CD8-positive, alpha-beta memory T cell (primary cell): ENCODE measurements at regions not wholly inside any gene's neighbourhood (a gene's known extent, or its start where the extent isn't known, plus 50 kb on each side); places are given as distances from the start of the nearest gene placed in this dataset.
A peak's percentile ranks its signal among the peaks of the same experiment; 100 is the strongest.

ENCODE experiments used
- CTCF ChIA-PET: fragments of 350-600 bp; sonication (Branson Sonifier 250); formaldehyde crosslinking; loops from one replicate; lab custom pipeline; 2021; ENCODE audit warnings: antibody characterized with exemption; lab: Charles Lee
- POLR2A ChIA-PET: fragments of 350-600 bp; sonication (Branson Sonifier 250); formaldehyde crosslinking; loops from one replicate; lab custom pipeline; 2021; ENCODE audit warnings: antibody characterized with exemption; lab: Charles Lee
- DNase-seq, 5 donors: peaks; one replicate each; pipeline versions ENCODE4 v3.0.0 to v3.0.0-alpha.2; 2020 to 2022; ENCODE audit warnings: mixed read lengths in 1 of 5
- H3K27ac ChIP-seq: one replicate; pipeline ENCODE4 v1.7.0; 2013; ENCODE audit warnings: low read depth, mild to moderate bottlenecking, low read length, moderate library complexity
- H3K27me3 ChIP-seq: 2 replicates; pipeline ENCODE4 v1.7.0; 2013; ENCODE audit warnings: low read length, mild to moderate bottlenecking; ENCODE audit not compliant: insufficient read depth, poor library complexity, severe bottlenecking
- H3K36me3 ChIP-seq: 2 replicates; pipeline ENCODE4 v1.7.0; 2013; ENCODE audit warnings: mild to moderate bottlenecking, low read length, moderate library complexity; ENCODE audit not compliant: insufficient read depth
- H3K4me1 ChIP-seq: 2 replicates; pipeline ENCODE4 v1.7.0; 2013; ENCODE audit warnings: mild to moderate bottlenecking, low read length, moderate library complexity; ENCODE audit not compliant: insufficient read depth
- H3K4me3 ChIP-seq: 2 replicates; pipeline ENCODE4 v1.7.0; 2013; ENCODE audit warnings: mild to moderate bottlenecking, low read length
- H3K9me3 ChIP-seq: 2 replicates; pipeline ENCODE4 v1.7.0; 2013; ENCODE audit warnings: mild to moderate bottlenecking, low read length
- H3K27ac Mint-ChIP-seq, 8 donors: one replicate each; pipeline ENCODE4 v1.8.0; 2020 to 2021; ENCODE audit warnings: mixed read lengths in 8 of 8, mild to moderate bottlenecking in 6 of 8, inconsistent platforms in 3 of 8, moderate library complexity in 3 of 8
- H3K27me3 Mint-ChIP-seq, 2 donors: one replicate each; pipeline ENCODE4 v1.8.0; 2020 to 2021; ENCODE audit warnings: mixed read lengths in 2 of 2, mild to moderate bottlenecking in 1 of 2, moderate library complexity in 1 of 2
- H3K36me3 Mint-ChIP-seq, 3 donors: one replicate each; pipeline ENCODE4 v1.8.0; 2020 to 2021; ENCODE audit warnings: mixed read lengths in 3 of 3, inconsistent platforms in 1 of 3, mild to moderate bottlenecking in 1 of 3
- H3K4me1 Mint-ChIP-seq, 3 donors: one replicate each; pipeline ENCODE4 v1.8.0; 2020 to 2021; ENCODE audit warnings: mixed read lengths in 3 of 3, inconsistent platforms in 1 of 3, mild to moderate bottlenecking in 1 of 3
- H3K4me3 Mint-ChIP-seq, 7 donors: one replicate each; pipeline ENCODE4 v1.8.0; 2020 to 2021; ENCODE audit warnings: mixed read lengths in 7 of 7, mild to moderate bottlenecking in 6 of 7, moderate library complexity in 4 of 7, inconsistent platforms in 2 of 7
- H3K9me3 Mint-ChIP-seq, 5 donors: one replicate each; pipeline ENCODE4 v1.8.0; 2020 to 2022; ENCODE audit warnings: mixed read lengths in 5 of 5, mild to moderate bottlenecking in 3 of 5, moderate library complexity in 2 of 5, inconsistent platforms in 1 of 5

DNA sequence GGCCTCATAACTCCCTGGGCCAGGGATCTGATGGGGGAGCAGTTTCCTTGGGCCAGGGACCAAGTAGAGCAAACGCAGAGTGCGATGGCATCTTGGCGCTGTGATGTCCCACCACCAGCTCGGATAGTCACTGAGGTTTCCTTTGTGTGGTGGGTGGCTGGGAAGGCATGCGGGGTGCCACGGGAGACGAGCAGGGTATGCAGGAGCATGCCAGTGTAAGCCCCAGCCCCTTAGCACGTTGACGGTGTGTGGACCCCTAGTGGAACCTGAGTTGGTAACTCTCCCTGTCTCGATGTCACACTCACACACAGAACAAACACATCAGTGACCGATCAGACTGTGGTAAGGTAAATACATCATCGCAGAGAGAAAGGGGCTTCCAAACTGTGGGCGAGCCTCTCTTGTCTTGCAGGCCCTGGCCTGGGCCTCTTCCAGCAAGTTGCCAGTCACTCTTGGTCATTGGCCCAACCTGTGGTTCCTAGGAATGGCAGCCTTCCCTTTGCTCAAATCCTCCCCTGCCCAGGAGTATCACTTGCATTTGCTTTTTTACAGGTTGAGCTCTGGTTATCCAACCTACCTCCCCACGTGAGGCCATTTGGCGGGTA lies 231.6 kb upstream of the GPR26 start:
- Mint-ChIP-seq H3K4me3 (no peak overlapping the region), H3K4me1 (no peaks in the 10 kb centered on the region), H3K36me3 (peaks cover 0 to 2% (median 0%) of the 10 kb centered on the region in 3 donors), H3K27ac (no peak overlapping the region), H3K9me3 (peaks cover 0 to 4% (median 0%) of the 10 kb centered on the region in 5 donors), H3K27me3 (peaks cover 5 to 14% of the 10 kb centered on the region in 2 donors)
- ChIA-PET POLR2A (no interaction called here), CTCF (interaction anchor here (1.1 kb wide), 1 partner anchor 13 kb away, joined by 3 read pairs; no protein-coding TSS in a partner anchor)
- Histone ChIP-seq H3K36me3 (no peaks in the 10 kb centered on the region), H3K27ac (no peak overlapping the region), H3K4me3 (no peak overlapping the region), H3K4me1 (no peaks in the 10 kb centered on the region), H3K9me3 (no peaks in the 10 kb centered on the region), H3K27me3 (no peaks in the 10 kb centered on the region)
- no peak for DNase-seq

DNA sequence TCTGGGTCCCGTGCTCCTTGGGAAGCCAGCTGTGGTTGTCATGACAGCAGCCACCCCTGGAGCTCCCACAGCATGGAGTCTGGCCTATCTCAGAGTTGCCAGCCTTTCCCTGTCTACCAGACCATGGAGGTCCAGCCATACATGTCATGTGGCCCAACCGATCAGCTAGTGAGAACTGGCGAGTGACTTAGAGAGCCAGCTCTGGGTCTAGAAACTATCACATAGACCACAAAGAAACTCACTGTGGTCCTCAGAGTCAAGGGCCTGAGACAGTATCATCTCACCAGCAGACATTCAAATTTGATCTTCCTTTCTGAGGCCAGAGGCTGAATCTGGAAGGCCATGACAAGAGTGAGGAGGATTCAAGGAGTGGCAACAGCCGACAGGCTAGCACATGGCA lies 223.3 kb upstream of the GPR26 start:
- H3K27ac ChIP-seq: no peak overlapping the region
- no peak overlapping the region for H3K4me3 ChIP-seq
- Mint-ChIP-seq H3K27ac (no peak overlapping the region), H3K27me3 (peaks cover 2 to 15% of the 10 kb centered on the region in 2 donors), H3K4me3 (no peak overlapping the region), H3K4me1 (no peaks in the 10 kb centered on the region), H3K36me3 (no peaks in the 10 kb centered on the region), H3K9me3 (no peaks in the 10 kb centered on the region)
- ChIA-PET CTCF (interaction anchor here (1.0 kb wide), 1 partner anchor 403 kb away, joined by 3 read pairs; no protein-coding TSS in a partner anchor), POLR2A (no interaction called here)
- H3K4me1 ChIP-seq: no peaks in the 10 kb centered on the region
- no peaks in the 10 kb centered on the region for H3K36me3 ChIP-seq
- DNase-seq: no peak
- no peaks in the 10 kb centered on the region for H3K27me3 ChIP-seq
- no peaks in the 10 kb centered on the region for H3K9me3 ChIP-seq

DNA sequence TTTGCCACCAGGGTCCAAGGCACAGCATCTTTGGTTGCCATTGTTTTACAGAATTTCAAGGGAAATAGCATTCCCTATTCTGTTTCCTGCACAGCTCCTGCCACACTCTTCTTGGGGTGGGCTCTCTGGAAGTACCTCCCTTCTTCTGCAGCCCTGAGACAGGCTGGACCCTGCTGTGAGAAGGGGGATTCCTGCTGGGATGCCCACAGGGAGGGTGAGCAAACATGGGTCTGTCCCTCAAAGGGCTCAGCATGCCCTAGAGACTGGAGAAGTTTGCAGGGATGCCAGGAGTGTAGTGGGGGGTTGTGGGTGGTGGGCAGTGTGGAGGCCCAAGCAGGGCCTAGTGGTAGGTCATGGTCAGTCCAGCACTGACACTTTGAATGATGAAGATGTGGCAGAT lies 222.2 kb upstream of the GPR26 start:
- Histone ChIP-seq H3K4me3 (no peak overlapping the region), H3K9me3 (no peaks in the 10 kb centered on the region), H3K27me3 (no peaks in the 10 kb centered on the region), H3K4me1 (no peaks in the 10 kb centered on the region), H3K27ac (no peak overlapping the region), H3K36me3 (no peaks in the 10 kb centered on the region)
- H3K27ac Mint-ChIP-seq: no peak overlapping the region
- no peaks in the 10 kb centered on the region for H3K36me3 Mint-ChIP-seq
- ChIA-PET POLR2A (no interaction called here), CTCF (no interaction called here)
- no peak overlapping the region for H3K4me3 Mint-ChIP-seq
- H3K27me3 Mint-ChIP-seq: peaks cover 2 to 12% of the 10 kb centered on the region in 2 donors
- DNase-seq: no peak
- H3K9me3 Mint-ChIP-seq: no peaks in the 10 kb centered on the region
- H3K4me1 Mint-ChIP-seq: no peaks in the 10 kb centered on the region

DNA sequence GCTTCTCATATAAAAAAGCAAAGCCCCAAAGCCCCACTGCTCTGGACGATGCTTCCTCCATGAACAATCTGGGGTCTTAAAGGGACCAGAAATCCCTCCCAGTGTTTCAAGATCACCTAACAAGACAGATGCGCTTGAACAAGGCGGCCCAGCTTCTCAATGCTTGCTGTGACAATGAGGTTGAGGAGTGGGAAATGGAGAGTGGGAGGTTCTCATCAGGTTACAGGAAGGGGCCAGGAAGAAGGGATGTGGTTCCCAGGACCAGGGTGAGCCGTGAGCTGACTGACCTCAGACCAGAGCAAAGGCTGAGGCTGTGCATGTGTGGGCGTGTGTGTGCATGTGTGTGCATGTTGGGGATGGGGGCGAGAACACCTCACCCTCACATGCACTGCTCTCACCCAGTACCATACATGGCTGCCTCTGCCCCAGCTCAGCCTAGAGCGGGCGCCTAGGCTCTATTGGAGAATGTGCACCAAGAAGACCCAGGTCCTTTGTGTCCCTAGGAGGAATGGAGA lies 220.8 kb upstream of the GPR26 start:
- no peak for DNase-seq
- ChIA-PET CTCF (no interaction called here), POLR2A (no interaction called here)
- Mint-ChIP-seq H3K36me3 (no peaks in the 10 kb centered on the region), H3K27me3 (peaks cover 2 to 9% of the 10 kb centered on the region in 2 donors), H3K9me3 (no peaks in the 10 kb centered on the region), H3K4me3 (no peak overlapping the region), H3K27ac (peak overlapping the region in 1 of 8 donors; percentile 43), H3K4me1 (peaks cover 0 to under 1% (median 0%) of the 10 kb centered on the region in 3 donors)
- Histone ChIP-seq H3K27me3 (no peaks in the 10 kb centered on the region), H3K36me3 (no peaks in the 10 kb centered on the region), H3K4me1 (no peaks in the 10 kb centered on the region), H3K27ac (no peak overlapping the region), H3K4me3 (no peak overlapping the region), H3K9me3 (no peaks in the 10 kb centered on the region)

DNA sequence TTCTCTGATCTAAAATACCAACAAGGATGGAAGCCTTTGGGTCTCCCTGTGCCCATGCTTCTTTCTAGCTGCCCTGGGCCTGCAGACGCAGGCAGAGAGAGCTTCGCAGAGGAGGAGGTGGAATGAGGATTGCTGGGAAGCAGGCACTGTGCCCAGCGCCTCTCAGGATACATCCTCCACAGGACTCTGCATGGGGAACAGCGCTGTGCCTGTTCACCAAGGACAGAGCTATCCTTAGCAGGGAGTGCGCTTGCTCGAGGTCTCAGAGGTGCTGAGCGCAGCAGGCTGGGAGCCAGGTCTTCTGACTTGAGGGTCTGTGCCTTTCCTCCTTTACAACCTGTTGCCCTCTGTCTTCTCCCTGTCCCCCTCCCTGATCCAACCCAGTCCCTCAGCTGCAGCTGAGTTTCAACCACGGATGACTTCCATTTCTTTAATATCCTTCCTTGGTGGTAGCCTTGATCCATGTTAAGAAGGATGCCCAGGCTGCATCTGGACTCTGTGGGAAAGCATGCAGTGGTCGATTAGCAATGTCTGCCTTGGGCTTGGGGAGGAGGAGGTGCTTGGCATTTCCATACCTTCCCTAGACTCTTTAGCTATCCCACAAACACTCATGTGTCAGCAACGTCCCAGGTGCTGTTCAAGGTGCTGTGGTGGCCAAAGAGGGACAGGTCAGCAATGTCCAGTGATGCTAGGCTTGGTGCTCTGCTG lies 219.6 kb upstream of the GPR26 start:
- H3K27me3 Mint-ChIP-seq: peaks cover 2 to 9% of the 10 kb centered on the region in 2 donors
- H3K4me3 Mint-ChIP-seq: no peak overlapping the region
- Histone ChIP-seq H3K4me3 (no peak overlapping the region), H3K36me3 (no peaks in the 10 kb centered on the region), H3K4me1 (no peaks in the 10 kb centered on the region), H3K27ac (no peak overlapping the region), H3K27me3 (no peaks in the 10 kb centered on the region), H3K9me3 (no peaks in the 10 kb centered on the region)
- ChIA-PET CTCF (no interaction called here), POLR2A (no interaction called here)
- H3K9me3 Mint-ChIP-seq: no peaks in the 10 kb centered on the region
- peaks cover 6 to 14% (median 11%) of the 10 kb centered on the region in 3 donors for H3K4me1 Mint-ChIP-seq
- no peaks in the 10 kb centered on the region for H3K36me3 Mint-ChIP-seq
- no peak for DNase-seq
- H3K27ac Mint-ChIP-seq: no peak overlapping the region

DNA sequence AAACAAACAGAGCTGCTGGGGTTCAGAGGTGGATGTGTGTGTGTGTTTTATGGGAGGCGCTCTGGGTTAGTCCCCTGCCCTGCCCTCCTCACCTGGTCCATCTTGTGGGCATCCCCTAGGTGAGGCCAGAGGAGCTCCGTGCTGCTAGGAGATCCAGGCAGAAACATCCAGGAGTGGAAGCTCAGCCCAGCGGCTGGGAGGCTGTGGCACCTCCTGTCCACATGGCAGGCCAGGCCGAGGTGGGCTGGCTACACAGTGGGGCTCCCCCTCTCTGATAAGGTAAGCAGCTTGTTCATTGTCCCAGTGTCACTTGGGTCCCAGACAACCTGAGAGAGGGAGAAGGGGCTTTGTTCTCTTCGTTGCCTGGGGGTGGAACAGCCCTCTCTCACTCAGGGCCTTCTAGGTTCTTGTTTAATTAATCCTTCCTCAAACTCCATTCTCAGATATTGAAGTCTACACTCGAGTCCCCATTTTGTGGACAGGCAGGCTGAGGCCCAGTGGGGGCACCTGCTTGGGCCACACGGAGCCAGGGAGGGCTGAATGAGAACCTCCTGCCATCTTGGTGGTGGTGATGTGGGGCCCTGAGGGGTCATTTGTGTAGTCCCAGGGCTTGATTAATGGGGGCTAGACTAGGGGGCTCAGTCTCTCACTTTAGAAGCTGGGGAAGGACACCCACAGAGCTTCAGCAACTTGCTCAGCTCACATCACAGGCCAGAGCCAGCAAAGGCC lies 216.8 kb upstream of the GPR26 start:
- ChIA-PET CTCF (interaction anchor here (1.6 kb wide), 1 partner anchor 27 kb away, joined by 3 read pairs; no protein-coding TSS in a partner anchor), POLR2A (no interaction called here)
- Histone ChIP-seq H3K27ac (no peak overlapping the region), H3K27me3 (no peaks in the 10 kb centered on the region), H3K36me3 (no peaks in the 10 kb centered on the region), H3K9me3 (no peaks in the 10 kb centered on the region), H3K4me3 (no peak overlapping the region), H3K4me1 (no peaks in the 10 kb centered on the region)
- Mint-ChIP-seq H3K27ac (no peak overlapping the region), H3K4me3 (no peak overlapping the region), H3K27me3 (peaks cover 0 to 2% of the 10 kb centered on the region in 2 donors), H3K4me1 (peaks cover 6 to 27% (median 14%) of the 10 kb centered on the region in 3 donors), H3K9me3 (no peaks in the 10 kb centered on the region), H3K36me3 (no peaks in the 10 kb centered on the region)
- no peak for DNase-seq

DNA sequence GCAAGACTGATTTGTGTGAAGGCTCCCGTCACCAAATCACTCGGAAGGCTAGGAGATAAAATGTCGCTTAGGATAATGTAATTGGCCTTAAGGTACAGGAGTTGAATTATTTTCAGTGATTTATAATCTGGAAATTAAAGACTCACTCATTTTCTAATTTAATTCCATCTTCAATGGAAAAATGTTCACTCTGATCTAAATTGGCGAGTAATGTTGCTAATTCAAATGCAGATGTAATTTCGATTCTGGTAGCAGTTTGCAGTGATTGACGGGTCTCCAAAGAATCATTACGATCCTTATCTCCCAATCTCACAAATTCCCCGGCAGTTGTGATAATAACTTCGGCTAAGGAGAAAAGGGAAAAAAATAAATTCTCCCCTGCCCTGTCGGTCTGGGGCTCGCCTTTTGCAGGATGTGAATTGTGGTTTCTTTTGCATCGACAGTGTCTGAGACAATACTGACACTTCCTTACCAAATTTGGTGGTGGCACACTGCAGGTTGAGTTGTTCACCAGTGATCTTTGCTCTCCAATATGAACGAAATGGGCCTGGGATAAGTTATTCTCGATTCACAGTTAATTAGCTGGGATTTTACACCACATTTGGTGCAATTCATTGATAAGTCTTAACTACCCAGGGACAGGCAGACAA lies 215.1 kb upstream of the GPR26 start:
- Mint-ChIP-seq H3K27me3 (peaks cover 0 to 2% of the 10 kb centered on the region in 2 donors), H3K4me1 (peaks cover 6 to 27% (median 14%) of the 10 kb centered on the region in 3 donors), H3K9me3 (no peaks in the 10 kb centered on the region), H3K4me3 (peak overlapping the region in 4 of 7 donors; percentile 6 to 56 (median 36)), H3K27ac (peak overlapping the region in 2 of 8 donors; percentile 13 to 43), H3K36me3 (no peaks in the 10 kb centered on the region)
- ChIA-PET CTCF (no interaction called here), POLR2A (no interaction called here)
- H3K27me3 ChIP-seq: no peaks in the 10 kb centered on the region
- no peak for DNase-seq
- no peaks in the 10 kb centered on the region for H3K4me1 ChIP-seq
- no peak overlapping the region for H3K27ac ChIP-seq
- H3K36me3 ChIP-seq: no peaks in the 10 kb centered on the region
- no peaks in the 10 kb centered on the region for H3K9me3 ChIP-seq
- no peak overlapping the region for H3K4me3 ChIP-seq
